MM.1S (cell line): ENCODE measurements at regions not wholly inside any gene's neighbourhood (a gene's known extent, or its start where the extent isn't known, plus 50 kb on each side); places are given as distances from the start of the nearest gene placed in this dataset.

Experiments used
- DNase-seq: peaks from one replicate; pipeline ENCODE4 v3.0.0-alpha.2; 2015
- H2AFZ ChIP-seq: fragments of 300-600 bp; sonication (generic); 2 replicates; pipeline ENCODE4 v1.6.0; 2016; ENCODE audit warnings: antibody characterized with exemption, low read length
- H3F3A ChIP-seq: fragments of 300-600 bp; sonication (generic); 2 replicates; pipeline ENCODE4 v1.6.1; 2016; ENCODE audit warnings: mild to moderate bottlenecking, antibody characterized with exemption, low read length, moderate library complexity, mixed read lengths; ENCODE audit not compliant: insufficient read depth
- H3K27ac ChIP-seq: fragments of 300-600 bp; sonication (generic); 2 replicates; pipeline ENCODE4 v1.5.1; 2016; ENCODE audit warnings: mild to moderate bottlenecking, low read length
- H3K27me3 ChIP-seq: fragments of 300-600 bp; sonication (generic); replicated peaks from 2 replicates; pipeline ENCODE4 v1.6.0; 2016; ENCODE audit warnings: low read length; ENCODE audit not compliant: insufficient read depth
- H3K36me3 ChIP-seq: fragments of 300-600 bp; sonication (generic); replicated peaks from 2 replicates; pipeline ENCODE4 v1.6.1; 2016; ENCODE audit warnings: mild to moderate bottlenecking, low read length, mixed read lengths; ENCODE audit not compliant: insufficient read depth
- H3K4me1 ChIP-seq: fragments of 300-600 bp; sonication (generic); 2 replicates; pipeline ENCODE4 v1.6.1; 2016; ENCODE audit warnings: low read length, mixed read lengths
- H3K4me2 ChIP-seq: fragments of 300-600 bp; sonication (generic); 2 replicates; pipeline ENCODE4 v1.6.0; 2016; ENCODE audit warnings: low read depth, low read length
- H3K4me3 ChIP-seq: fragments of 300-600 bp; sonication (generic); 2 replicates; pipeline ENCODE4 v1.5.1; 2016; ENCODE audit warnings: low read length, mixed read lengths
- H3K79me2 ChIP-seq: fragments of 300-600 bp; sonication (generic); 2 replicates; pipeline ENCODE4 v1.6.1; 2016; ENCODE audit warnings: mixed run types, low read length, mixed read lengths
- H3K9ac ChIP-seq: fragments of 300-600 bp; sonication (generic); 2 replicates; pipeline ENCODE4 v1.6.1; 2016; ENCODE audit warnings: low read length, mixed read lengths
- H3K9me2 ChIP-seq: fragments of 300-600 bp; sonication (generic); replicated peaks from 2 replicates; pipeline ENCODE4 v1.6.1; 2016; ENCODE audit warnings: mild to moderate bottlenecking, low read length, mixed read lengths; ENCODE audit not compliant: insufficient read depth
- H3K9me3 ChIP-seq: fragments of 300-600 bp; sonication (generic); replicated peaks from 2 replicates; pipeline ENCODE4 v1.6.1; 2016; ENCODE audit warnings: mild to moderate bottlenecking, low read length, mixed read lengths; ENCODE audit not compliant: insufficient read depth
- H4K20me1 ChIP-seq: fragments of 300-600 bp; sonication (generic); 2 replicates; pipeline ENCODE4 v1.6.1; 2016; ENCODE audit warnings: mild to moderate bottlenecking, low read length, moderate library complexity, mixed read lengths; ENCODE audit not compliant: insufficient read depth
- EZH2 ChIP-seq: fragments of 300-600 bp; sonication (generic); optimal IDR thresholded peaks from 2 replicates; pipeline ENCODE3; 2017; ENCODE audit warnings: low read depth, mild to moderate bottlenecking, antibody characterized with exemption, low read length, mixed read lengths
- EZH2phosphoT487 ChIP-seq: fragments of 300-600 bp; sonication (generic); IDR thresholded peaks from 2 replicates; pipeline ENCODE4 v1.6.1; 2018; ENCODE audit warnings: antibody characterized with exemption, low read length
- TF ChIP-seq, protein P1 (sequence below): fragments of 300-600 bp; sonication (generic); IDR thresholded peaks from 2 replicates; pipeline ENCODE4 v1.5.1; 2016; ENCODE audit warnings: antibody characterized with exemption, low read length, mixed read lengths

DNA sequence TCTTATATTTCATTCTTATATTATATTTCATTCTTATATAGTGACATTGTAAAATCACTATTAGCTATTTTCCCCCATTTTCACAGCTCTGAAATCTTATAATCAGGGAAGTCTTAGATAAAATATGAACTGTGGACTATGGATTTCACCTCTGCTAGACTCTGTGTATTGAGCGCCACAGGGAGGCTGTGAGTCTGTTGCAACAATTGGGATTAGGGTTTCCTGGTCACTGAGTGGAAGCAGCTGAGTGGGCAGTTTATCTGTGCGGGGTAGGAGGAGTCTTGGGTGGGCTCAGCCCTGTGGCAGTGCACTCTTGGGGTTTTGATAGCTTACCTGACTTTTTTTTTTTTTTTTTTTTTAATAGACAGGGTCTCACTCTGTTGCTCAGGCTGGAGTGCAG, 249.5 kb downstream of the PTTG2 start:
- Histone ChIP-seq H3K4me2 (no peak overlapping the region), H3K79me2 (no peaks in the 10 kb centered on the region), H3K27me3 (no peaks in the 10 kb centered on the region), H3K4me3 (no peak overlapping the region), H3K36me3 (no peaks in the 10 kb centered on the region), H3K9me2 (no peaks in the 10 kb centered on the region), H3K27ac (no peak overlapping the region), H3K4me1 (no peaks in the 10 kb centered on the region), H3K9me3 (no peaks in the 10 kb centered on the region), H3K9ac (no peak overlapping the region), H2AFZ (no peak overlapping the region), H4K20me1 (no peaks in the 10 kb centered on the region), H3F3A (no peaks in the 10 kb centered on the region)
- TF ChIP-seq EZH2phosphoT487 (no peak), EZH2 (no peak)
- TF ChIP-seq, protein P1, sequence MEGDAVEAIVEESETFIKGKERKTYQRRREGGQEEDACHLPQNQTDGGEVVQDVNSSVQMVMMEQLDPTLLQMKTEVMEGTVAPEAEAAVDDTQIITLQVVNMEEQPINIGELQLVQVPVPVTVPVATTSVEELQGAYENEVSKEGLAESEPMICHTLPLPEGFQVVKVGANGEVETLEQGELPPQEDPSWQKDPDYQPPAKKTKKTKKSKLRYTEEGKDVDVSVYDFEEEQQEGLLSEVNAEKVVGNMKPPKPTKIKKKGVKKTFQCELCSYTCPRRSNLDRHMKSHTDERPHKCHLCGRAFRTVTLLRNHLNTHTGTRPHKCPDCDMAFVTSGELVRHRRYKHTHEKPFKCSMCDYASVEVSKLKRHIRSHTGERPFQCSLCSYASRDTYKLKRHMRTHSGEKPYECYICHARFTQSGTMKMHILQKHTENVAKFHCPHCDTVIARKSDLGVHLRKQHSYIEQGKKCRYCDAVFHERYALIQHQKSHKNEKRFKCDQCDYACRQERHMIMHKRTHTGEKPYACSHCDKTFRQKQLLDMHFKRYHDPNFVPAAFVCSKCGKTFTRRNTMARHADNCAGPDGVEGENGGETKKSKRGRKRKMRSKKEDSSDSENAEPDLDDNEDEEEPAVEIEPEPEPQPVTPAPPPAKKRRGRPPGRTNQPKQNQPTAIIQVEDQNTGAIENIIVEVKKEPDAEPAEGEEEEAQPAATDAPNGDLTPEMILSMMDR: no peak
- DNase-seq: no peak

DNA sequence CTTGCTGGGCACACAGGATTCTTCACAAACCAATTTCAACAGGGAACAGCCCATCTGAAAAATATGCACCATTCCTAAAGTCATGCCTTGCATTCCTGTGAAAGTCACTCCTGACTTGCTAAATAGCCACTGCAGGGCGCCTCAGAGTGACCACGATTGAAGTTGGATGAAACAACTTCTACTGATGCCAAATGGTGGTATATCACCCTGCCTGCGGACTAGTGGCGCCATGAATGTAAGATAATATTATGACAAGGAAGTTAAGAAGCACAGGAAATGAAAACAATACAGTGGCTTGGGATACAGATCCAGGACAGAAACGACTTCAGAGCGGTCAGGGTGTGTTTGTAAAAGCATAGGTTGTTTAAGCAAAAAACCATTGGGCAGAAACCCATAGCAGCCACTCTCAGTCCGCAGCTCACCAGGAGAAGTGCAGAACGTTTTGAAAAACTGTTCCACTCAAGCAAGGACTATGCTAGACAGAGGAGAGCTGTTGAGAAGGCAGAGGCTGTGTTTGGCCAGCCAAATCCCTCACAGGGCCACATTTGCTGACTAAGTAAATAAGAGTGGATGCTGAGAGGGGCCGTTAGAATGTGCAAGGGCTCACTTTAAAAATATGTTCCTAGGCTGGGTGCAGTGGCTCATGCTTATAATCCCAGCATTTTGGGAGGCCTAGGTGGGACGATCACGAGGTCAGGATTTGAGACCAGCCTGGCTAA, 250.4 kb downstream of the PTTG2 start:
- Histone ChIP-seq H3K4me3 (no peak overlapping the region), H3K4me2 (no peak overlapping the region), H3K9me3 (no peaks in the 10 kb centered on the region), H3K79me2 (no peaks in the 10 kb centered on the region), H3K9me2 (no peaks in the 10 kb centered on the region), H3K4me1 (no peaks in the 10 kb centered on the region), H3K27me3 (no peaks in the 10 kb centered on the region), H4K20me1 (no peaks in the 10 kb centered on the region), H2AFZ (no peak overlapping the region), H3K9ac (no peak overlapping the region), H3F3A (no peaks in the 10 kb centered on the region), H3K36me3 (no peaks in the 10 kb centered on the region), H3K27ac (no peak overlapping the region)
- TF ChIP-seq EZH2phosphoT487: no peak
- TF ChIP-seq, protein P1: no peak
- no peak for TF ChIP-seq EZH2
- DNase-seq: no peak

DNA sequence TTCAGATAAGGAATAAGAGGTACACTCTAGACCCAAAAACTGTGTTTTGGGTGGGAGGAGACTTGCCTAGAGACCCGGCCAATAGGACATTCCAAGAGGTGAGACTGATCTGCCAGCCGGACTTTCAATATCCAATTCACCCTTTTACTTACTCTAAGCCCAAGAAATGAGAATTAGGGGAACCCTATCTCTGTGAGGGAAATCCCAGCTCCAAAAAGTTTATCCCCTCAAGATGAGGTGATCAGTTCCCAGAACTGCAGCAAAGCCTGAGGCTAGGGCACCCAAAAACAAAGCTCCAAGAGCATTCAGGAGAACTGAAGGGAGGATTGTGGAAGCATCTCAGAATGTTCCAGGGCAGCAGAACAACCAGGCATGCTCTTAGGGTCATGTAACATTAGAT, 251.7 kb downstream of the PTTG2 start:
- H3K9me2 ChIP-seq: no peaks in the 10 kb centered on the region
- H3F3A ChIP-seq: no peaks in the 10 kb centered on the region
- H3K27me3 ChIP-seq: no peaks in the 10 kb centered on the region
- H3K27ac ChIP-seq: no peak overlapping the region
- H3K36me3 ChIP-seq: no peaks in the 10 kb centered on the region
- TF ChIP-seq EZH2 (no peak), EZH2phosphoT487 (no peak)
- TF ChIP-seq, protein P1: no peak
- H3K9ac ChIP-seq: no peak overlapping the region
- H3K4me3 ChIP-seq: no peak overlapping the region
- no peak overlapping the region for H2AFZ ChIP-seq
- no peak overlapping the region for H3K4me2 ChIP-seq
- H3K79me2 ChIP-seq: no peaks in the 10 kb centered on the region
- H3K9me3 ChIP-seq: no peaks in the 10 kb centered on the region
- no peak for DNase-seq
- H4K20me1 ChIP-seq: no peaks in the 10 kb centered on the region
- no peaks in the 10 kb centered on the region for H3K4me1 ChIP-seq
